Breast epithelium (tissue), 4 donors: ENCODE measurements at regions not wholly inside any gene's neighbourhood (a gene's known extent, or its start where the extent isn't known, plus 50 kb on each side); places are given as distances from the start of the nearest gene placed in this dataset.

ENCODE experiments used
- DNase-seq, 2 donors: peaks; one replicate each; pipeline ENCODE4 v3.0.0-alpha.2; 2019; ENCODE audit warnings: low spot score in 2 of 2
- H3K27ac ChIP-seq, 2 donors: fragments of 200-600 bp; sonication (generic) in 1 of 2; one replicate each; pipeline ENCODE4 v1.5.1; 2016 to 2019; ENCODE audit warnings: mild to moderate bottlenecking in 1 of 2
- H3K27me3 ChIP-seq, 2 donors: fragments of 200-600 bp; sonication (generic) in 1 of 2; one replicate each; pipeline versions ENCODE4 v1.5.1 to v1.6.0; 2017 to 2019; ENCODE audit warnings: control low read depth in 1 of 2, mild to moderate bottlenecking in 1 of 2
- H3K36me3 ChIP-seq: fragments of 200-600 bp; one replicate; pipeline ENCODE4 v1.5.1; 2019
- H3K4me1 ChIP-seq, 2 donors: fragments of 200-600 bp; sonication (generic); one replicate each; pipeline ENCODE4 v1.5.1; 2016 to 2019; ENCODE audit warnings: control low read depth in 1 of 2
- H3K4me3 ChIP-seq, 3 donors: fragments of 200-600 bp; sonication (generic); 1 replicate in 2 of 3; 2 replicates in 1 of 3; pipeline ENCODE4 v1.5.1; 2016 to 2019; ENCODE audit warnings: mild to moderate bottlenecking in 3 of 3, moderate library complexity in 2 of 3
- H3K9me3 ChIP-seq, 2 donors: fragments of 200-600 bp; sonication (generic) in 1 of 2; one replicate each; pipeline ENCODE4 v1.5.1; 2016 to 2019; ENCODE audit warnings: control low read depth in 1 of 2
- POLR2A ChIP-seq: fragments of 450-650 bp; IDR thresholded peaks from one replicate; pipeline ENCODE4 v1.6.1; 2016; ENCODE audit warnings: antibody characterized with exemption, mild to moderate bottlenecking, moderate library complexity
- POLR2AphosphoS5 ChIP-seq, 3 donors: sonication (generic); formaldehyde crosslinking; IDR thresholded peaks; one replicate each; pipeline ENCODE4 v1.6.1; 2017; ENCODE audit warnings: antibody characterized with exemption in 3 of 3
- intact Hi-C: fragments of 100-400 bp; cut with DNase I; formaldehyde crosslinking; loops from one replicate; pipeline ENCODE4 v1.15.1; 2023; ENCODE audit warnings: low total_unique reads
- TF ChIP-seq, protein P1 (sequence below), 3 donors: fragments of 450-650 bp; IDR thresholded peaks; one replicate each; pipeline ENCODE4 v1.5.1; 2016 to 2017; ENCODE audit warnings: antibody characterized with exemption in 3 of 3, mild to moderate bottlenecking in 3 of 3, moderate library complexity in 3 of 3

DNA sequence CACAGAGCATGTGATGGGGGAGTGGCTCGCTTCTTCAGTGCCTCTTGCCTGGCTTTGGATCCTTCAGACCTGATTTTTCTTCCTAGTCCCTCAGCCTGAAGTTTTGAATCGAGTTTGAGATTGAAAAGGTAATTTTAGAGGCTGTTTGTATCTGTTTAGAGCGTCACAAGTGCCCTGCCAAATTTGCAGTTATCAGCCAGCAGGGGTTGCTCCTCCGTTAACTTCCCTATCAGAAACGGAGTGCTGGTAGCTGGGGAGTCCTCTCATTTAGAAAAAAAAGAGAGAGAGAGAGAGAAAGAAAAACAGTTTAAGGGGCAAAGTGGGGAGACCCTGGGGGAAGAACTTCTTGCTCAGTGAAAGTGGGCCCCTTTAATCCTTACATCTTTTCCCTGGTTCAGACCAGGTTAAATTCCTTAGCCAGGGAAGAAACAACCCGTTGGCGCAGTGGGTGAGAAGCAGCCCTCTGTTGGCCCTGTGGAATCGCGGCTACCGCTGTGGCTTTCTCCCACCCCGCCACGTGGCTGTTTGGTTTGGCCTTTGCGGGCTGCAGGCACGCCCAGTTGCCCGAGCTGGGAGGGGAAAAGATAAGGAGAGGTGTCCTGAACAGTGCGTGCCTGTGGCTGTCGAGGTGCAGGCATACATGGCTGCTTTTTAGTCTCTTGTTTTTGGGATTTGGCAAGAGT, 576.7 kb upstream of the ACO1 start:
- Histone ChIP-seq H3K4me3 (no peak overlapping the region), H3K27me3 (no peaks in the 10 kb centered on the region), H3K36me3 (no peaks in the 10 kb centered on the region), H3K9me3 (peaks cover 0 to 4% of the 10 kb centered on the region in 2 donors), H3K27ac (no peak overlapping the region), H3K4me1 (no peaks in the 10 kb centered on the region)
- TF ChIP-seq POLR2A (no peak), POLR2AphosphoS5 (IDR thresholded peaks at IDR 0.05) (no peak)
- TF ChIP-seq, protein P1, sequence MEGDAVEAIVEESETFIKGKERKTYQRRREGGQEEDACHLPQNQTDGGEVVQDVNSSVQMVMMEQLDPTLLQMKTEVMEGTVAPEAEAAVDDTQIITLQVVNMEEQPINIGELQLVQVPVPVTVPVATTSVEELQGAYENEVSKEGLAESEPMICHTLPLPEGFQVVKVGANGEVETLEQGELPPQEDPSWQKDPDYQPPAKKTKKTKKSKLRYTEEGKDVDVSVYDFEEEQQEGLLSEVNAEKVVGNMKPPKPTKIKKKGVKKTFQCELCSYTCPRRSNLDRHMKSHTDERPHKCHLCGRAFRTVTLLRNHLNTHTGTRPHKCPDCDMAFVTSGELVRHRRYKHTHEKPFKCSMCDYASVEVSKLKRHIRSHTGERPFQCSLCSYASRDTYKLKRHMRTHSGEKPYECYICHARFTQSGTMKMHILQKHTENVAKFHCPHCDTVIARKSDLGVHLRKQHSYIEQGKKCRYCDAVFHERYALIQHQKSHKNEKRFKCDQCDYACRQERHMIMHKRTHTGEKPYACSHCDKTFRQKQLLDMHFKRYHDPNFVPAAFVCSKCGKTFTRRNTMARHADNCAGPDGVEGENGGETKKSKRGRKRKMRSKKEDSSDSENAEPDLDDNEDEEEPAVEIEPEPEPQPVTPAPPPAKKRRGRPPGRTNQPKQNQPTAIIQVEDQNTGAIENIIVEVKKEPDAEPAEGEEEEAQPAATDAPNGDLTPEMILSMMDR (IDR thresholded peaks at IDR 0.05), result no peak
- intact Hi-C loops, result no loop called here
- DNase-seq, result no peak

DNA sequence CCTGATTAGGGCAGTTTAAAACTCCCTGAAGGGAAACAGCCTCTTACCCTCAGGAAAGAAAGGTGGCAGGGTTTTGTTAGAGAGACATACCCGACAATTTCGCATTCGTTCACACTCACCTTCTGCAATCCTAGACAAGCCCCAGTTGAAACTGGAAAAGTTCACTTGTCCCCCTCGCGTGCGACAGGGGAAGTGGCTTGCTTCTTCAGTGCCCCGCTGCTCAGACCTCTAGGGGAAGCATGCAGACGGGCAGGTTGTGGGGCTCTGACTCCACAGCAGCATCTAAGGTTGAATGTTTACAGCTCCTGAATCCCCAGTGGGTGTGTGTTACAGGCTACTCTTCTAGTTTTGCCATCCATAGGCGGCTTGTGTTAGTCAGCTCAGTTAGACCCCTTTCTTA, 575.7 kb upstream of the ACO1 start:
- H3K9me3 ChIP-seq, result peaks cover 0 to 4% of the 10 kb centered on the region in 2 donors
- intact Hi-C loops, result no loop called here
- no peak for DNase-seq
- H3K4me1 ChIP-seq, result no peaks in the 10 kb centered on the region
- no peaks in the 10 kb centered on the region for H3K36me3 ChIP-seq
- no peak overlapping the region for H3K4me3 ChIP-seq
- TF ChIP-seq POLR2AphosphoS5 (IDR thresholded peaks at IDR 0.05), result no peak
- TF ChIP-seq POLR2A, result no peak
- TF ChIP-seq, protein P1 (IDR thresholded peaks at IDR 0.05), result no peak
- H3K27me3 ChIP-seq, result no peaks in the 10 kb centered on the region
- no peak overlapping the region for H3K27ac ChIP-seq

DNA sequence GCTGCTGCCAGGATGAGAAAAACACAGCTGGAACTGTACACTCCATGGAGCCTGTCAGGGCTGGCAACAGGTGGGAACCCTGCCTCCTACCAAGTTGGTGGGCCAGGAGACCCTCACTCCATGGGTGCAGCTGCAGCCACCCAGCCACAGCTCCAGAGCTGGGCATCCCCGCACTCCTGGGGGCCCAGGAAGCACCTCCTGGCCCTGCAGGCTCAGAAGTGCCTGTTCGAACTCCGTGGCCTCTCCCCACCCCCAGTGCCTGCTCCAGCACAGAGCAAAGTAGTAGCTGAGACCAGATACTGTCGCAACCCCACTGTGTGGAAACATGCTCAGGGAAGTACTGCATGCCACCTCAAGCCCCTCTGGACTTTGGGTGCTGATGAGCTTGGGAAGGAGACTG, 564.0 kb upstream of the ACO1 start:
- H3K36me3 ChIP-seq, result no peaks in the 10 kb centered on the region
- intact Hi-C loops, result no loop called here
- no peaks in the 10 kb centered on the region for H3K4me1 ChIP-seq
- TF ChIP-seq POLR2A, result no peak
- no peak overlapping the region for H3K27ac ChIP-seq
- H3K9me3 ChIP-seq, result no peaks in the 10 kb centered on the region
- no peak overlapping the region for H3K4me3 ChIP-seq
- no peak for DNase-seq
- H3K27me3 ChIP-seq, result no peaks in the 10 kb centered on the region

DNA sequence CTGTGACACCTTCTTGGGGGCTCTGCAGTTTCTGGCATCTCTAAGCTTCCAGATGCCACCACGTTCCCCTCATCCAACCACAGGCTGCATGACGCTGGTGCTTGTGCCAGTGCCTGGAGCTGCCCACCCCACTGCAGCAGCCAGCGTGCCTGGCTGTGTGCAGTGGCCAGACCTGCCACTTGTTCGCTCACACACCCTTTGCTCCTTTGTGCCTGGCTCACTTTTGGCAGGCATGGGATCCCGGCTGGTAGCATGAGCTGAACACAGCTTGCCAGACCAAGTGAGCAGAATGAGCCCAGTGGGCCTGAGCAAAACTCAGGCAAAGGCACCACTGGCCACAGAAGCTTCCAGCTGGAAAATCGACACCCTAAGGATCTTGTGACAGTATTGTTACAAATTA, 562.9 kb upstream of the ACO1 start:
- H3K9me3 ChIP-seq, result no peaks in the 10 kb centered on the region
- TF ChIP-seq POLR2AphosphoS5 (IDR thresholded peaks at IDR 0.05) (no peak), POLR2A (no peak)
- TF ChIP-seq, protein P1 (IDR thresholded peaks at IDR 0.05), result no peak
- H3K4me3 ChIP-seq, result no peak overlapping the region
- no peaks in the 10 kb centered on the region for H3K27me3 ChIP-seq
- no peaks in the 10 kb centered on the region for H3K4me1 ChIP-seq
- H3K36me3 ChIP-seq, result no peaks in the 10 kb centered on the region
- intact Hi-C loops, result no loop called here
- DNase-seq, result no peak
- H3K27ac ChIP-seq, result no peak overlapping the region

DNA sequence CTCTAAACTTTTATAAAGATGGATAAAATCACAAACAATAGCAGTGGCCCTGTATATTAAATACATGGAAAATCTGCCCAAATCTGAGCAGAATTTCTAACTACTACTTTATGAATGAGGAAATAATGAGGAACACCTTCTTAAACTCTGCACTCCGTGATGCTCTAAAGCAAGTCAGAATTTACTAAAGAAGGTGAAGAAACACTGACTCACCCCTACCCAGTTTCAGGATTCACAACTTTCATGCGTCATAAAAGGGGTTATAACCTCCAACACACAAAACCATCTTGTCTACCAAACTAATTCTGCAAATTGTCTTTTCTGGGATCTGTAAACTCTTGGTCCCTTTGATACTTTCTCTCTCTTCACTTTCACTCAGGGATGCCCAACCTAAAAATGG, 561.1 kb upstream of the ACO1 start:
- Histone ChIP-seq H3K36me3 (no peaks in the 10 kb centered on the region), H3K27ac (no peak overlapping the region), H3K4me3 (no peak overlapping the region), H3K4me1 (no peaks in the 10 kb centered on the region), H3K27me3 (no peaks in the 10 kb centered on the region), H3K9me3 (no peaks in the 10 kb centered on the region)
- no peak for DNase-seq
- intact Hi-C loops, result no loop called here
- TF ChIP-seq POLR2A (no peak), POLR2AphosphoS5 (IDR thresholded peaks at IDR 0.05) (no peak)
- TF ChIP-seq, protein P1 (IDR thresholded peaks at IDR 0.05), result no peak

DNA sequence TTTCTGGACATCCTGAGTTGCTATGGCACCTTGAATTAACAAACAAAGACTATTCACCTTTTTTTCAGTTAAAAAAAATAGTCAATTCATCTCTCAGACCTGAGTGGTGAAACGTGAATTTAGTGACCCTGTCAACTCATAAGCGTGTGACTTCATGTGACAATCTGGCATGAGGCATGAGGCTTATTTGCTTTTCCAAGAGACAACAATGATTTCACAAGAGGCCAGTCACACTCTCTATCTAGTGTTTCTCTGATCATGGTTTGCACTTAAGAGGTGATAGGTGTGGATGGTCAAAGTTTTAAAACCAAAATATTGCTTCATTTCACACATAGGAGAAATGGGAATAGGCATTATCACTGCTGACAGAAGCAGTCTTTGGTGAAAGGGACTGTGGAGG, 559.6 kb upstream of the ACO1 start:
- Histone ChIP-seq H3K9me3 (no peaks in the 10 kb centered on the region), H3K27ac (no peak overlapping the region), H3K27me3 (no peaks in the 10 kb centered on the region), H3K4me1 (no peaks in the 10 kb centered on the region), H3K4me3 (no peak overlapping the region), H3K36me3 (no peaks in the 10 kb centered on the region)
- no peak for DNase-seq
- intact Hi-C loops, result no loop called here
- no peak for TF ChIP-seq POLR2A
- TF ChIP-seq POLR2AphosphoS5 (IDR thresholded peaks at IDR 0.05), result no peak
- TF ChIP-seq, protein P1 (IDR thresholded peaks at IDR 0.05), result no peak
